GM12878 (cell line): ENCODE measurements at regions not wholly inside any gene's neighbourhood (a gene's known extent, or its start where the extent isn't known, plus 50 kb on each side); places are given as distances from the start of the nearest gene placed in this dataset.

Experiments
- ATAC-seq: fragments of 200-7000 bp; cut with Tn5 transposase; 3 replicates; pipeline ENCODE4 v1.9.1; 2020; ENCODE audit warnings: mild to moderate bottlenecking, moderate library complexity
- BruUV-seq: library from RNA; stranded (reverse); fragments of 400-500 nt; replicated peaks from 2 replicates; lab custom pipeline; 2021; lab: Mats Ljungman, UMichigan
- CTCF ChIA-PET: fragments of 300-600 bp; sonication (Branson Sonifier 250); formaldehyde crosslinking; extraction: SDS; loops from one replicate; lab custom pipeline; 2021; ENCODE audit warnings: inconsistent platforms; lab: Yijun Ruan, JAX
- POLR2A ChIA-PET: fragments of 350-600 bp; formaldehyde crosslinking; extraction: SDS; loops from one replicate; lab custom pipeline; 2021; ENCODE audit warnings: inconsistent platforms; lab: Charles Lee
- RAD21 ChIA-PET: fragments of 300-600 bp; sonication (Branson Sonifier 250); formaldehyde crosslinking; loops from one replicate; lab custom pipeline; 2023; ENCODE audit warnings: antibody characterized with exemption; ENCODE audit not compliant: unreplicated experiment; lab: Charles Lee
- SMC1A ChIA-PET: fragments of 300-600 bp; sonication (Branson Sonifier 250); formaldehyde crosslinking; loops from one replicate; lab custom pipeline; 2023; ENCODE audit not compliant: unreplicated experiment, uncharacterized antibody; lab: Charles Lee
- DNase-seq: peaks from one replicate; pipeline ENCODE4 v3.0.0-alpha.2; 2011; ENCODE audit warnings: low read depth, low spot score
- FAIRE-seq: peaks from 3 replicates; lab custom pipeline; 2011; peaks lifted over from hg19 to GRCh38; lab: Jason Lieb, UNC
- H2AFZ ChIP-seq: 2 replicates; pipeline ENCODE4 v1.6.0; 2011; ENCODE audit warnings: low read depth, low read length, control low read depth; ENCODE audit not compliant: control insufficient read depth
- H3K27ac ChIP-seq: 2 replicates; pipeline ENCODE4 v1.5.1; 2011; ENCODE audit warnings: control low read depth; ENCODE audit not compliant: control insufficient read depth, insufficient read depth
- H3K27me3 ChIP-seq, 2 experiments: replicated peaks in 1 of 2; 2 replicates each; pipeline versions ENCODE4 v1.6.0 to v1.6.1; 2011; ENCODE audit warnings: low read length in 1 of 2; ENCODE audit not compliant: control insufficient read depth in 2 of 2, insufficient read depth in 2 of 2
- H3K36me3 ChIP-seq, 2 experiments: 2 replicates each; pipeline ENCODE4 v1.5.1; 2011; ENCODE audit warnings: low read length in 1 of 2; ENCODE audit not compliant: control insufficient read depth in 2 of 2, insufficient read depth in 2 of 2
- H3K4me1 ChIP-seq: 2 replicates; pipeline ENCODE4 v1.6.1; 2011; ENCODE audit warnings: mild to moderate bottlenecking, low read length, moderate library complexity, mixed read lengths; ENCODE audit not compliant: control insufficient read depth, insufficient read depth
- H3K4me2 ChIP-seq: 2 replicates; pipeline ENCODE4 v1.6.0; 2011; ENCODE audit warnings: control low read depth; ENCODE audit not compliant: control insufficient read depth, insufficient read depth
- H3K4me3 ChIP-seq: fragments of 200-600 bp; sonication (generic); 2 replicates; pipeline ENCODE4 v1.5.1; 2016
- H3K79me2 ChIP-seq: 2 replicates; pipeline ENCODE4 v1.6.0; 2011; ENCODE audit warnings: low read length; ENCODE audit not compliant: control insufficient read depth, insufficient read depth
- H3K9ac ChIP-seq: 2 replicates; pipeline ENCODE4 v1.8.0; 2011; ENCODE audit warnings: low read length, control low read depth, mixed read lengths; ENCODE audit not compliant: control insufficient read depth, insufficient read depth
- H3K9me3 ChIP-seq: replicated peaks from 3 replicates; pipeline ENCODE4 v1.5.1; 2011; ENCODE audit warnings: mild to moderate bottlenecking, low read length; ENCODE audit not compliant: control insufficient read depth, insufficient read depth
- H4K20me1 ChIP-seq: 2 replicates; pipeline ENCODE4 v1.6.0; 2011; ENCODE audit not compliant: control insufficient read depth, insufficient read depth
- HDAC6 ChIP-seq: fragments of 200-600 bp; sonication (generic); IDR thresholded peaks from one replicate; pipeline ENCODE4 v1.8.0; 2017; ENCODE audit warnings: antibody characterized with exemption; ENCODE audit not compliant: unreplicated experiment
- KAT2A ChIP-seq: conservative IDR thresholded peaks from 2 replicates; pipeline ENCODE4 v1.6.1; 2011; ENCODE audit warnings: low read depth, low read length; ENCODE audit not compliant: control insufficient read depth
- NRF1 ChIP-seq: conservative IDR thresholded peaks from 2 replicates; pipeline ENCODE4 v1.6.1; 2011; ENCODE audit warnings: mild to moderate bottlenecking, low read depth, low read length, improper control_type of control experiment
- WGBS: methylation state at CpG from one replicate; pipeline ENCODE4 v1.1.6; 2016; ENCODE audit warnings: low lambda C conversion rate; ENCODE audit not compliant: insufficient replicate concordance, insufficient coverage; ENCODE audit errors: missing lambda C conversion rate; 5-methylcytosine and 5-hydroxymethylcytosine counted together
- in situ Hi-C: fragments of 300-500 bp; cut with MboI; formaldehyde crosslinking; loops from 9 replicates; pipeline ENCODE4 v1.14.3; 2018; ENCODE audit warnings: mixed read lengths
- intact Hi-C: fragments of 100-400 bp; cut with micrococcal nuclease; formaldehyde crosslinking; loops from one replicate; pipeline ENCODE4 v1.14.2; 2022; ENCODE audit not compliant: unreplicated experiment
- TF ChIP-seq, protein P1 (sequence below): fragments of 450-650 bp; IDR thresholded peaks from 2 replicates; pipeline ENCODE4 v1.6.1; 2016; ENCODE audit warnings: mild to moderate bottlenecking, moderate library complexity, borderline replicate concordance

DNA sequence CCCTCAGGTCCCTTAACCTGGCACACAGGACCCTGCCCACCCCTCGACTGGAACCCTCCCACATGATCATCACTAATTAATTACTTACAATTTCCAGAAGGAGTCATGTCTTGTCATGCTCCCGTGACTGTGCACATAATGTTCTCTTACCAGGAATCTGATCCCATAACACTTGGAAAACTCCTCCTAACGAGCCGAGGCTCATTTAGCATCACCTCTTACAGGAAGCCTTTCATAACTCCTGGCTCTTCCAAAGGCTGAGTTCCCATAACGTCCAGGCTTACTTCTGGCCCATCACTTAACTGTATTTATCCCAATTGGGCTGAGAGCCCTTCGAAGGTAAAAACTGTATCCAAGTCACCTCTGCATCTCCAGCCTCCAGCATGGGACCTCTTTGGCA is 147.9 kb upstream of the JUN start (continued):
- TF ChIP-seq KAT2A: no peak
- TF ChIP-seq NRF1: no peak
- TF ChIP-seq, protein P1, sequence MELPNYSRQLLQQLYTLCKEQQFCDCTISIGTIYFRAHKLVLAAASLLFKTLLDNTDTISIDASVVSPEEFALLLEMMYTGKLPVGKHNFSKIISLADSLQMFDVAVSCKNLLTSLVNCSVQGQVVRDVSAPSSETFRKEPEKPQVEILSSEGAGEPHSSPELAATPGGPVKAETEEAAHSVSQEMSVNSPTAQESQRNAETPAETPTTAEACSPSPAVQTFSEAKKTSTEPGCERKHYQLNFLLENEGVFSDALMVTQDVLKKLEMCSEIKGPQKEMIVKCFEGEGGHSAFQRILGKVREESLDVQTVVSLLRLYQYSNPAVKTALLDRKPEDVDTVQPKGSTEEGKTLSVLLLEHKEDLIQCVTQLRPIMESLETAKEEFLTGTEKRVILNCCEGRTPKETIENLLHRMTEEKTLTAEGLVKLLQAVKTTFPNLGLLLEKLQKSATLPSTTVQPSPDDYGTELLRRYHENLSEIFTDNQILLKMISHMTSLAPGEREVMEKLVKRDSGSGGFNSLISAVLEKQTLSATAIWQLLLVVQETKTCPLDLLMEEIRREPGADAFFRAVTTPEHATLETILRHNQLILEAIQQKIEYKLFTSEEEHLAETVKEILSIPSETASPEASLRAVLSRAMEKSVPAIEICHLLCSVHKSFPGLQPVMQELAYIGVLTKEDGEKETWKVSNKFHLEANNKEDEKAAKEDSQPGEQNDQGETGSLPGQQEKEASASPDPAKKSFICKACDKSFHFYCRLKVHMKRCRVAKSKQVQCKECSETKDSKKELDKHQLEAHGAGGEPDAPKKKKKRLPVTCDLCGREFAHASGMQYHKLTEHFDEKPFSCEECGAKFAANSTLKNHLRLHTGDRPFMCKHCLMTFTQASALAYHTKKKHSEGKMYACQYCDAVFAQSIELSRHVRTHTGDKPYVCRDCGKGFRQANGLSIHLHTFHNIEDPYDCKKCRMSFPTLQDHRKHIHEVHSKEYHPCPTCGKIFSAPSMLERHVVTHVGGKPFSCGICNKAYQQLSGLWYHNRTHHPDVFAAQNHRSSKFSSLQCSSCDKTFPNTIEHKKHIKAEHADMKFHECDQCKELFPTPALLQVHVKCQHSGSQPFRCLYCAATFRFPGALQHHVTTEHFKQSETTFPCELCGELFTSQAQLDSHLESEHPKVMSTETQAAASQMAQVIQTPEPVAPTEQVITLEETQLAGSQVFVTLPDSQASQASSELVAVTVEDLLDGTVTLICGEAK: no peak

- RAD21 ChIA-PET: no interaction called here
- H3K4me2 ChIP-seq: no peak overlapping the region
- FAIRE-seq (no peak), ATAC-seq (no peak), DNase-seq (no peak)
- CTCF ChIA-PET: no interaction called here
- intact Hi-C loops: no loop called here
- TF ChIP-seq, protein P1: no peak
- TF ChIP-seq HDAC6: no peak
- H4K20me1 ChIP-seq: no peaks in the 10 kb centered on the region
- SMC1A ChIA-PET: interaction anchor here (1.2 kb wide), 1 partner anchor 16 kb away, joined by 4 read pairs; no protein-coding TSS in a partner anchor
- in situ Hi-C loops: no loop called here
- no peaks in the 10 kb centered on the region for H3K79me2 ChIP-seq
- H3K27me3 ChIP-seq: no peaks in the 10 kb centered on the region
- H3K9ac ChIP-seq: no peak overlapping the region
- no peak overlapping the region for H2AFZ ChIP-seq
- no peaks in the 10 kb centered on the region for H3K36me3 ChIP-seq
- BruUV-seq: no TSS peak
- H3K4me1 ChIP-seq: no peaks in the 10 kb centered on the region
- POLR2A ChIA-PET: interaction anchor here (0.5 kb wide), 1 partner anchor 213 kb away, joined by 3 read pairs; no protein-coding TSS in a partner anchor
- 64% methylated on average over 4 of the region's 4 CpGs for WGBS
- H3K27ac ChIP-seq: no peak overlapping the region
- no peak overlapping the region for H3K4me3 ChIP-seq
- H3K9me3 ChIP-seq: no peaks in the 10 kb centered on the region
These were observed 149.2 kb upstream of the JUN start for GRCh38 chr1:58932859-58933598.
